ENCODE measurements at regions not wholly inside any gene's neighbourhood (a gene's known extent, or its start where the extent isn't known, plus 50 kb on each side); places are given as distances from the start of the nearest gene placed in this dataset.

DNA sequence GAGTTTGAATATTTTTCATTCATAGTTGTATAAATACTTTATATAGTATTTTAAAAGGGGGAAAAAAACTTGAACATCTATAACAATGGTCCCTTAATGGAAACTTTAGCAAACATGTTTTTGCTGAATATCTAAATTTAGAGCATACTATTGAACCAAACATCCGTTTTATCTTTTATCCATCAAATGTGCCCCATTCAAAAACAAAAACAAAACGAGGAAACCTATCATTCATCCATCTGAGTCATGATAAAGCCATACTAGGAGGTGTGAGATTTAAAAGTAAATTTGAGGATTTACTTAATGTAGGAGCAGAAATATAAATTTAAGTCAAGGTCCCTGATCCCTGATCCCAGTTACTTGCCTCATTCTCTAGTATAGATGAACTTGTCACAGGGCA, 463.6 kb upstream of the MDFIC2 start:
- H3K9ac ChIP-seq: no peak overlapping the region
- TF ChIP-seq FOXM1 (IDR thresholded peaks at IDR 0.05; ENCODE audit: low read depth) (no peak), CHD2 (IDR thresholded peaks at IDR 0.05; ENCODE audit: low read length, partially characterized antibody) (no peak)
- TF ChIP-seq, protein P1, sequence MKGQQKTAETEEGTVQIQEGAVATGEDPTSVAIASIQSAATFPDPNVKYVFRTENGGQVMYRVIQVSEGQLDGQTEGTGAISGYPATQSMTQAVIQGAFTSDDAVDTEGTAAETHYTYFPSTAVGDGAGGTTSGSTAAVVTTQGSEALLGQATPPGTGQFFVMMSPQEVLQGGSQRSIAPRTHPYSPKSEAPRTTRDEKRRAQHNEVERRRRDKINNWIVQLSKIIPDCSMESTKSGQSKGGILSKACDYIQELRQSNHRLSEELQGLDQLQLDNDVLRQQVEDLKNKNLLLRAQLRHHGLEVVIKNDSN (IDR thresholded peaks at IDR 0.05; ENCODE audit: borderline replicate concordance, low read depth): no peak
- 0 out of 4 replicates have a peak, but pooled peaks cover 0 to 5% of the 10 kb centered on the region in 2 experiments for H3K4me1 ChIP-seq (ENCODE audit: control insufficient read depth in 1 of 2, insufficient read depth in 2 of 2, low read depth in 1 of 2, low read length in 1 of 2)
- H3K36me3 ChIP-seq (replicated peaks in 1 of 2; ENCODE audit: control insufficient read depth in 1 of 2, insufficient read depth in 2 of 2, low read length in 1 of 2): no peaks in the 10 kb centered on the region
- CTCF ChIA-PET: no interaction called here
- POLR2A ChIA-PET: no interaction called here
- H3K79me2 ChIP-seq (ENCODE audit: insufficient read depth): no peaks in the 10 kb centered on the region
- no peaks in the 10 kb centered on the region for H3F3A ChIP-seq (replicated peaks; ENCODE audit: insufficient read depth)
- H3K4me3 ChIP-seq (ENCODE audit: low read depth in 2 of 2, low read length in 1 of 2): no peak overlapping the region
- H4K20me1 ChIP-seq (ENCODE audit: insufficient read depth): no peaks in the 10 kb centered on the region
- H3K27ac ChIP-seq (ENCODE audit: low read depth in 2 of 2, low read length in 1 of 2): no peak overlapping the region
- WGBS (ENCODE audit: low lambda C conversion rate): 14% methylated on average over 2 of the region's 2 CpGs
- no peaks in the 10 kb centered on the region for H3K9me3 ChIP-seq
- no peak overlapping the region for H3K4me2 ChIP-seq
- H3K27me3 ChIP-seq (ENCODE audit: insufficient read depth): no peaks in the 10 kb centered on the region
- DNase-seq: no peak
- H2AFZ ChIP-seq (ENCODE audit: low read depth): no peak overlapping the region
- H3K9me2 ChIP-seq: no peaks in the 10 kb centered on the region

- ChIA-PET POLR2A (no interaction called here), CTCF (interaction anchor here (0.6 to 0.8 kb wide), 2 partner anchors 458 to 683 kb away, joined by 3 read pairs; no protein-coding TSS in a partner anchor)
- no peaks in the 10 kb centered on the region for H3K27me3 ChIP-seq (ENCODE audit: insufficient read depth)
- H3K9me3 ChIP-seq: no peaks in the 10 kb centered on the region
- TF ChIP-seq MAX (IDR thresholded peaks at IDR 0.05; ENCODE audit: low read depth) (no peak), YY1 (IDR thresholded peaks at IDR 0.05; ENCODE audit: low read depth) (no peak), SMC3 (IDR thresholded peaks at IDR 0.05; ENCODE audit: low read depth, low read length) (no peak), TCF12 (IDR thresholded peaks at IDR 0.05) (no peak), EZH2phosphoT487 (IDR thresholded peaks at IDR 0.05; ENCODE audit: borderline replicate concordance, low read depth) (no peak), MEF2A (IDR thresholded peaks at IDR 0.05; ENCODE audit: borderline replicate concordance, low read depth) (no peak), CTCF (IDR thresholded peaks at IDR 0.05) (no peak), POLR2AphosphoS5 (IDR thresholded peaks at IDR 0.05; ENCODE audit: low read depth, low read length) (no peak), ELF1 (IDR thresholded peaks at IDR 0.05) (no peak), NFIC (IDR thresholded peaks at IDR 0.05; ENCODE audit: borderline replicate concordance) (no peak), IRF3 (IDR thresholded peaks at IDR 0.05; ENCODE audit: low read depth, low read length) (no peak)
- TF ChIP-seq, protein P2, sequence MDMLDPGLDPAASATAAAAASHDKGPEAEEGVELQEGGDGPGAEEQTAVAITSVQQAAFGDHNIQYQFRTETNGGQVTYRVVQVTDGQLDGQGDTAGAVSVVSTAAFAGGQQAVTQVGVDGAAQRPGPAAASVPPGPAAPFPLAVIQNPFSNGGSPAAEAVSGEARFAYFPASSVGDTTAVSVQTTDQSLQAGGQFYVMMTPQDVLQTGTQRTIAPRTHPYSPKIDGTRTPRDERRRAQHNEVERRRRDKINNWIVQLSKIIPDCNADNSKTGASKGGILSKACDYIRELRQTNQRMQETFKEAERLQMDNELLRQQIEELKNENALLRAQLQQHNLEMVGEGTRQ (IDR thresholded peaks at IDR 0.05; ENCODE audit: borderline replicate concordance, low read depth, low read length): no peak
- no peaks in the 10 kb centered on the region for H3F3A ChIP-seq (replicated peaks; ENCODE audit: insufficient read depth)
- H3K79me2 ChIP-seq (ENCODE audit: insufficient read depth): no peaks in the 10 kb centered on the region
- WGBS (ENCODE audit: low lambda C conversion rate): 61% methylated on average over 4 of the region's 4 CpGs
- H3K4me1 ChIP-seq (ENCODE audit: control insufficient read depth in 1 of 2, insufficient read depth in 2 of 2, low read depth in 1 of 2, low read length in 1 of 2): 0 out of 4 replicates have a peak, but pooled peaks cover 0 to 5% of the 10 kb centered on the region in 2 experiments
- no peak overlapping the region for H3K27ac ChIP-seq (ENCODE audit: low read depth in 2 of 2, low read length in 1 of 2)
- no peaks in the 10 kb centered on the region for H4K20me1 ChIP-seq (ENCODE audit: insufficient read depth)
- no peaks in the 10 kb centered on the region for H3K9me2 ChIP-seq
- H3K36me3 ChIP-seq (replicated peaks in 1 of 2; ENCODE audit: control insufficient read depth in 1 of 2, insufficient read depth in 2 of 2, low read length in 1 of 2): no peaks in the 10 kb centered on the region
- H3K4me2 ChIP-seq: no peak overlapping the region
- H3K9ac ChIP-seq: no peak overlapping the region
- no peak for DNase-seq
- no peak overlapping the region for H3K4me3 ChIP-seq (ENCODE audit: low read depth in 2 of 2, low read length in 1 of 2)
- H2AFZ ChIP-seq (ENCODE audit: low read depth): no peak overlapping the region
Measured at GRCh38 chr3:70775257-70775656, 462.8 kb upstream of the MDFIC2 start.
